ENCODE measurements at regions not wholly inside any gene's neighbourhood (a gene's known extent, or its start where the extent isn't known, plus 50 kb on each side); places are given as distances from the start of the nearest gene placed in this dataset.
"Not testable (repeated sequence)": the region's sequence is repeated elsewhere in the genome, so short reads cannot be mapped to it uniquely, and the experiment has no call there.

- no peak for DNase-seq
Measured at GRCh38 chr3:106029954-106030626, 161.3 kb upstream of the CBLB start.

GRCh38 chr3:106030627-106030963, 161.8 kb upstream of the CBLB start:
- no peak for DNase-seq

DNA sequence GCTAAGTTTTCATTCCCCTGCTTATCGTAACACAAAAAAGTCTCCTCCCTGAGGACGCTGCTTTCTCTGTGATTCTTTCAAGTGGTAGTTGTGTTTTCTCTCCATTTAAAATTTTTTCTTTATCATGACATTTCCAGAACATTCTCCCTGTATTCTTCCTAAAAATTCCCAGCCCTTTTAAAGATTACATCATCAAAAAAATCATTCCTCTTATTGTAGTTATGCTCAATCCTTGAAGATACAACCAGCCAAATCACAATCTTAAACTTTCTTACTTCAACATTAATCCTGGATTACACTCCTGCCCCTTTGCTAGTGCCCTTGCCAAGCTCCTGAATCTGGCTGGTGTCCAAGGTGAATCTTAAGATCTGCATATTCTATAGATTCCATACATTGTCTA, 163.7 kb upstream of the CBLB start:
- no peak for DNase-seq

DNA sequence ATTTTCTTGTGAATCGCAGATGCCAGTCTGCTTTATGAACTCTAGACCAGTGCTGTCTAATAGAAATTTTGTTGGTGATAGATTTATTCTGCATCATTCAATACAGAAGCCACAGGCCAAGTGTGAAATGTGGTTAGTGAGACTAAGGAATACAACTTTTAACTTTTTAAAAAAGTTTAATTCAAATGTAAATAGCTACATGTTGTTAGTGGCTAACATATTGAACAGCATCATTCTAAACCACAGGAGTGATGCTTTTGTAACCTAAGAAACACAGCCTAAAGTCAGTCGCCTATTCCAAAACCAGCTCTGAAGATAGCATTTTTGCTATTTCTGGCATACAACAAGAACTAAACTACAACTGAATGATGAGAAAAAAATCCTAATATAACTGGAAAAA, 164.8 kb upstream of the CBLB start:
- no peak for DNase-seq

DNA sequence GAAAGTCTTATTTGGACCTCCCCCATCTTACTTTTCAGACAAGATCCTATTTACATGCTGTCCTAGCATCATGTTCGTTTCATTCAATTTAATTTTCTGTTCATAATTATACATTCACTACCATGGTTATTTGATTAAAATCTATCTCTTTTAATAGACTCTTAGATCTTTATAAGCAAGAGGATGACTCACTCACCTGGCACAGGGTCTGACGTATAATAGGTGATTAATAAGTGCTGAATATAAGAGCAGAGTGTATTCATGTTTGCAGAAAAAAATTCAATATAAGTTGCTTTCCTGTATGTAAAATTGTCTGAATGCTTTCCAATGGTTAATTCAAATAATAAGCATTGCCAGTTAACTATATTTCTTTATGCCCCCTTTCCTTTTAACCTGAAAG, 165.5 kb upstream of the CBLB start:
- no peak for DNase-seq

- no peak for DNase-seq
Measured at GRCh38 chr3:106035619-106036018, 166.8 kb upstream of the CBLB start.

DNA sequence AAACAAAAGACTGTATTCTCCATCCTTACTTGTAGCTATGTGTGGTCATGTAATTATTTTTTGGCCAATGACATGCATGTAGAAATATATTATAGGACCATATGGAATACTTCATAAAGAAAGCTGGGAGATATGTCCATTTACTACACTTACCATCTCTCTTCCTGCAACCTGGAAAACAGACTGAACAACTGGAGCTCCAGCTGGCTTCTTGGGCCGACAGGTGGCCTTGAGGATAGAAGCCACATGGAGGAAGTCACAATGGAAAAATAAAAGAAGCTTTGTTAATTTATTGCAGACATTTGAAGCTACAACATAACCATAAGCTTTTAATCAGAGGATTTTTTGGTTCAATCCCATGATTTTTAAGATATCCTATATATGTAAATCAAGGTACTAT, 167.9 kb upstream of the CBLB start:
- no peak for DNase-seq

GRCh38 chr3:106047221-106047620, 178.4 kb upstream of the CBLB start:
- DNase-seq = no peak

- no peak for DNase-seq
Measured at GRCh38 chr3:106048946-106049481, 180.2 kb upstream of the CBLB start.

DNA sequence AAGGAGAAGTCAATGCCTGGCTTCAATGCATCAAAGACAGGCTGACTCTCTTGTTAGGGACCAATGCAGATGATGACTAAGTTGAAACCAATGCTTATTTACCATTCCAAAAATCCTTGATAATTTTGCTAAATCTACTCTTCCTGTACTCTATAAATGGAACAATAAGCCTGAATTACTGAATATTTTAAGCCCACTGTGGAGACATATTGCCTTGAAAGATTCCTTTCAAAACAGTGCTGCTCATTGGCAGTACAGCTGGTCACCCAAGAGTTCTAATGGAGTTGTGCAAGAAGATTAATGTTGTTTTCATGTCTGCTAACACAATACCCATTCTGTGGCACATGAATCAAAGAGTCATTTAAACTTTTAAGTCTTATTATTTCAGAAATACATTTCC, 181.0 kb upstream of the CBLB start:
- DNase-seq = no peak

- DNase-seq = no peak
Measured at GRCh38 chr3:106056931-106057330, 188.1 kb upstream of the CBLB start.

GRCh38 chr3:106058475-106058874, 189.7 kb upstream of the CBLB start:
- DNase-seq = no peak

DNA sequence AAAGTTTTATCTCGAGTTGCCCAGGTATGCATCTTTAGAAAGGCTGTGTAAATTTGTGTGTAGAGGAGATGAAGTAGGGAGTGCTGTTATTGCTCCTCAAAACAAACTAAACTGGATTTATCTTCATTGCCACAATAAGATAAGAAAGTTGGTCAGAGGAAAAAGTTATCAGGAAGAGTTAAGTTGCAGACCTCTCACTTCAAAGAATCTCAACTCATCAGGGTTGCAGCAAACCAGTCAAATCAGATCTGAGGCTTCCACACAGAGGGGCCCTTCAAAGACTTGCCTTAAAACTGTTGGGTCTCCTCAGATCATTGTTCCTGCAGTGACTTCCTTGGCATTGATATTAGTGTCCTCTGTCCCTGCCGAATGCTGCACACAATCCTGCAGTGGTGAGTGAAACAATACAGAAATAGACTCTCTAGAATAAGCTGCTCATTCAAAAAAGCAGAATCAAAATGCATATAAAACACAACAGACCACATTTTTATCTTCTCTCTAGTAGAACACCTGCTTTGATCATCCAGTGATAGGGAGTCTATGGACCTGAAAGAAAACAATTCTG, 191.2 kb upstream of the CBLB start:
- no peak for DNase-seq

DNA sequence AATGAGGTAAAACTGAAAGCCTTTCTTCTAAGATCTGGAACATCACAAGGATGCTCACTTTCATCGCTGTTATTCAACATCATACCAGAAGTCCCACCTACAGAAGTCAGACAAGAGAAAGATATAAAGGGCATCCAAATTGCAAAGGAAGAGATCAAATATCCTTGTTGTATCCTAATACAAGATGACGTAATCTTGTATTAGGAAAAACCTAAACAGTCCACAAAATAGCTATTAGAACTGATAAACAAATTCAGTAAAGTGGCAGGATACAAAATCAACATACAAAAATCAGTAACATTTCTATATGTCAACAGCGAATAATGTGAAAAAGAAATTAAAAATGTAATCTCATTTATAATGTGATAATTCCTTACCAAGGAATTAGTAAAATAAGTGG, 195.1 kb upstream of the CBLB start:
- DNase-seq = no peak

DNA sequence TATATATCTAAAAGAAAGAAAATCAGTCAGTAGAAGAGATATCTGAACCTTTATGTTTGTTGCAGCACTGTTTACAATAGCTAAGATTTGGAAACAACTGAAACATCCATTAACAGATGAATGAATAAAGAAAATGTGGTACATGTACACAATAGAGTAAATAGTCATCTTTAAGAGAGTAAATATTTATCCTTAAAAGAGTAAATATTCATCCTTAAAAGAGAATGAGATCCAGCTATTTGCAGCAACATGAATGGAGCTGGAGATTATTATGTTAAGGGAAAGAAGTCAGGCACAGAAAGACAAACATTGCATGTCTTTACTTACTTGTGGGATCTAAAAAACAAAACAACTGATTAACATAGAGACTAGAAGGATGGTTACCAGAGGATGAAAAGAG, 197.0 kb upstream of the CBLB start:
- DNase-seq = no peak

- DNase-seq = no peak
Measured at GRCh38 chr3:106067711-106068110, 198.9 kb upstream of the CBLB start.

DNA sequence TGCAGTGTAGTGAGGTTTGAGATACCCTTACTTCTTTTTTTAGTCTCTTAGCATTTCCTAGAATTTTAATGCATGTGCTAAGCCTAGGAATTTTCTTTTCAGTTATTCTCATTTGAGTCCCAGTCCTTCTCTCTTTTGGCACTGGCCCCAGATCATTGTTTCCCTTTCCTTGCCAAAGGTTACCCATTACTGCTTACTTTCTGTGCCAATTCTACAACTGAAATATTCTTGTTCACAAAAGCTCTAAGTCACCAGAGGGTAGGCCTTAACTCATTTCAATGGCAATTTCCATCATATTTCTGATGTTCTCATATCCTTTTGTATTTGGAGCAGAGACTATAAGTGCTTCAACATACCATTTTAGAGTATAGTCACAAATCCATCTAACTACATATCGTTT, 199.6 kb upstream of the CBLB start:
- DNase-seq = no peak

DNA sequence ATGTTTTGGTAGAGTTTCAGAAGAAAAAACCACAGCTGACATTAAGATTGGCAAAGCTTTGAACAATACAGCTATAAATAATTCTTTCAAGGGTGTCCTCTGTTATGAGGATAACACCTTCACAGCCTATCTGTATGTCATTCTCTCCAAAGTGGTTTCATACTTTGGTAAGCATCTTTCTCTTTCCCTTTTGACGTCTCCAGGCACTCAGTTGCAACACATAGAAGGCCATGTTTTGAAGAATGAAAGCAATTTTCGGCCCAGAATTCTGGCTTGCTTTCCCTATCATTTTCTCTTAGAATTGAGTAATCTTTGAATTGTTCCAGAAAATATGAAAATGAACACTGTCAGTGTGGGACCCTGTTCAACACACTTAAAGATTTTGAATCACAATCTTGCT, 200.0 kb upstream of the CBLB start:
- DNase-seq = no peak

- DNase-seq = no peak
Measured at GRCh38 chr3:106070187-106070586, 201.4 kb upstream of the CBLB start.

- no peak for DNase-seq
Measured at GRCh38 chr3:106071306-106071705, 202.5 kb upstream of the CBLB start.

- DNase-seq = not testable (repeated sequence)
Measured at GRCh38 chr3:106072596-106072995, 203.8 kb upstream of the CBLB start.

- not testable (repeated sequence) for DNase-seq
Measured at GRCh38 chr3:106073806-106074205, 205.0 kb upstream of the CBLB start.

DNA sequence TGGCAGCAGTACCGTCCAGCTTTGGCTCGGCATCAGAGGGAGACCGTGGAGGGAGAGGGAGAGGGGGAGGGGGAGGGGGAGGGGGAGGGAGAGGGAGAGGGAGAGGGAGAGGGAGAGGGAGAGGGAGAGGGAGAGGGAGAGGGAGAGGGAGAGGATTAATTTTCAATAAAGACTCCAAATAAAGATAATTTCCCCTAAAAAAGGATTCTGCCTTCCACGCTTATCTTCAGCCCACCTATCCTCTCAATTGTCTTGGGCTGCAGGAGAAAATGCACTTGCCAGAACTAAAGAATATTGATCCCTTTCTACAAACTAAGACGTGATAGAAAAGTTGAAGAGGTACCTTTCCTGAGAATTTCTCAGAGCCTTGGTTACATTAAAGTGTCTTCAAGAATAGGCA, 206.9 kb upstream of the CBLB start:
- not testable (repeated sequence) for DNase-seq

- DNase-seq = no peak
Measured at GRCh38 chr3:106078635-106079034, 209.8 kb upstream of the CBLB start.

GRCh38 chr3:106082616-106083015, 213.8 kb upstream of the CBLB start:
- DNase-seq = no peak
